Mesenteric fat pad (tissue), 1 donor: ENCODE measurements at regions not wholly inside any gene's neighbourhood (a gene's known extent, or its start where the extent isn't known, plus 50 kb on each side); places are given as distances from the start of the nearest gene placed in this dataset.

Experiments used
- DNase-seq: peaks from one replicate; pipeline ENCODE4 v3.0.0-alpha.2; 2020; ENCODE audit warnings: low spot score
- donor health status: DM: yes; HTN: yes; CAD: no.

DNA sequence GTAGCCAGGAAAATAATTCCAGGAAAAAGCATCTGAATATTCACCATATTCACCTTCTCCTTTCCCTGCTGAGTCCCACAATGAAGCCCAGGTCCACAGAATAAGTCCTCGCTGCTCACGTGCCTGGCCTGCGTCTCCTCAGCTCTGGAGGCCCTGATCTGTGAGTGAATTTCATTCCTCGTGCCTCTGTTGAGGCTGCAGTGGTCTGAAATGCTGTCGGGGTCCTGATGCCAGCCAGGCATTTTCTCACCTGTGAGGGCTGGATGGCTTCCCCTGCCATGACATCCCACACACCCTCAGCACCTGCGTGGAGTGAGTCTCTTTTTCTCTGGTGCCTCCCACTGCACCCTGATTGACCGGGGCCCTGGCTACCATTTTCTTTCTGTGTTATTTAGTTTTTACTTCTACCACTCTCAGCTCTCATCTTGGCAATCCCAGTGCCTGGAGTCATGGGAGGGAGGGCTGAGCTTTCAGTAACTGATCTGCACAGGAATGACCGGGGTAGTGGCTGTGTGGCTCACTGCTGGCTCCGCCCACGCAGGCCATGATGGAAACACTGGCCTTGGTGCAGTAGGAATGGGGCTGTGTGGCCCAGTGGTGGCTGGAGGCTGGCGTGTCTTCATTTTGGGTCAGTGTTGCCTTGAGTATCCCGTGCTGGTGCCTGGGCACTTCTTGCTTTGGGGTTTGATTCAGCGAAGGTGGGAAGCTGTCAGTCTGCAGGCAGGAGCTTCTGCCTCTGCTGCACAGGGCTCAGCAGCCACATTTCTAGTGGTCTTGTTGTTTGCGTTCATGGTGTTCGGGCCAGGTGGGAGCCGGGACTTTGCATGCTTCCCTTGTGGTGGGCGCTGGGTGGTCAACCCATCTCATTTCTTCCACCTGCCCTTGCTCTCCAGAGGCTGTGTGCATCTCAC lies 807.2 kb downstream of the TBC1D22A start:
- peak; percentile 75 for DNase-seq

GRCh38 chr22:47568700-47569099 lies 806.2 kb downstream of the TBC1D22A start:
- no peak for DNase-seq

- peak; percentile 83 for DNase-seq
These were observed 805.0 kb downstream of the TBC1D22A start for GRCh38 chr22:47567126-47568090.

- no peak for DNase-seq
These were observed 804.0 kb downstream of the TBC1D22A start for GRCh38 chr22:47566491-47566890.

DNA sequence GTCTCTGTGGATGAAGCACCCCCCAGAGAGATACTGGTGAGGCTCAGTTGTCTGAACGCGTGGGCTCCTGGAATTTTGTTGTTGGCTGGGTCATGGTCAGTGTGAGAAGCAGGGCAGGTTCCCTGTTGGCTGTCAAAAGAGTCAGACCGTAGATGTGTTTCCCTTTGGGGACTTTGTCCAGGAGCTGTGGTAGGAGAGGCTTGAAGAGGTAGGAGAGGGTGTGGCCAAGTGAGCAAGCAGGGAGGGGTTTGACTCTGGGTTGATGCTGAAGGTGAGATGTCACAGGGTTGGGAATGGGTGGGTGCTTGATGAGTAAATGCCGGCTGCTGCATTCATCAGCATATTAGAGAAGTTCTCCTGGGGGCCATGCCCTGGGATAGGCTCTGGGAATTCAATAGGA lies 803.2 kb downstream of the TBC1D22A start:
- peak; percentile 60 for DNase-seq

DNA sequence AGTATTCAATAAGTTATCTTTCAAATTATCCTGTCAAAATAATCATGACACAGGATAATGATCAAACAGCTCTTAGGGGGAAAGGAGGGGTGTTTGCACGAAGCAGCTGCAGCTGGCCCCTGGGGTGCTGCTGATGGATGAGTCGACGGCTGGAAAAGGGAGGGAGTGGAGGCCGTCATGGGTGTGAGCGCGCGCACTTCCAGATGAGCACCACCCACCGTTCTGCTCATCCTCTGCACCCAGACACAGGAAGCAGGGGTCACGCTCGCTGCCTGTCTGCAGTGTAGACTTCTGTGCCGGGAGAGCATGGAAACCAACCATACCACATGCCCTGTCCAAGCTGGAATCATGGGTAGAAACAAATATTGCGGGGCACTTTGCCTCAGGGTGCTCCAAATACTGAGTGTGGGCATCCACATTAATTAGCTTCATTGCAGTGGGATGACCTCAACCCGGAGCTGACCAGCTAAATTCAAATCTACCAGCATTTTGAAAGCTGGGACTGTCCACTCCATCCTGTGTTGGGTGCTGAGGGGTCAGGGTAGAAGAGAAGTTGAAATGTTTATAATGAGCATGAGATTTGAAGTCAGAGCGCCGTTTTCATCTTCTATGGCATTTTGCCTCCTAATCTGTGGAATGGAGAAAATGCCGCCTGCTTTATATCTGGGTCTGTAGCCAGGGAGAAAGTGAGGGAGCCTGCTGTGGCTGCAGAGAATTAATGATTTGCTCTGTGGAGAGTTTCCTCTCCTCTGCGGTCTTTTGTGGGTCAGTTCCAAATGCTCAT lies 802.4 kb downstream of the TBC1D22A start:
- DNase-seq, result peak; percentile 77

DNA sequence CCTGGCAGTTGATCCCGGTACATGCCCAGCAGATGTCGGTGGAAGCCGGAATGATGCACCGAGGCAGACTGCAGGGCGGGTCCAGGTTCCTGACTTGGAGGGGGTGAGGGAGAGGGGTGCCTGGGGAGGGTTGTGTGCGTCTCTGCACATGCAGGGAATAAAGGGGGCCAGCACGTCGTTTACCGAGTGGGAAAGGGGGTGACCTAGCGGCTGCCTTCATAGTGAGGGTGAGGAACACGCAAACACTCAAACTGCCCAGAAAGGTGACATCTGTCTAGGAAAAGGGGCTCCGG lies 801.7 kb downstream of the TBC1D22A start:
- peak; percentile 49 for DNase-seq

DNA sequence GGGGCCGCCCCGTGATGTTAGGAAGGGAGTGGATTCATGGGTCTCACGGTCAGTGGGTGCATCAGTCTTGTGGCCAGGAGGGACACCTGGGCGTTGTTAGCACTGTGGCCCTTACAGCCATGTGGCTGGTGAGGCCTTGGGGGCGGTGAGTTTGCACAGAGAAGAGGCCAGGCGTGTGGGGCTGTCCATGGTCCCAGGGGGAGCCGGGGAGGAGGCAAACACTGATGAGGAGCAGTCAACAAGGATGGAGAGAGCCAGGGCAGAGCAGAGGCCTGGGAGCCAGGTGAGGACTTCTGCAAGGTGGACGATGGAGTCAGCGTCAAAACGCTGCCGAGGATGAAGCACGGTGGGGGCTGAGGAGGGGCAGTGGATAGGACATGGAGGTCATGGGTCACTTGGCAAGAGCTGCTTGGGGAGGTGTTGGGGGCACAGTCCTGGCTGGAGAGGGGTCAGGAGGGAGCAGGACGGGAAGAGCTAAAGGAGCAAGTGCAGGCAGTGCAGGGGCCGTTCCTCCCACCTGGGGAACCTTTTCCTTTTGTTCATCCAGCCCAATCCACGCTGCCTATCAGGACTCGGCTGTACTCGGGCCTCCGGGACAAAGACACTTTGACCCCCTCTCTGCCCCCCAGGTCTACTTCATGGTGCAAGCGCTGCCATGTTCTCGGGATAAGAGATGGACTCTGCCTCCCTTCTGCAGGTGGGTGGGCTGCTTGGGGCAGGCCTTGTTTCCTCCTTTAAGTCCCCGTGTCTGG lies 801.1 kb downstream of the TBC1D22A start:
- peak; percentile 45 for DNase-seq

DNA sequence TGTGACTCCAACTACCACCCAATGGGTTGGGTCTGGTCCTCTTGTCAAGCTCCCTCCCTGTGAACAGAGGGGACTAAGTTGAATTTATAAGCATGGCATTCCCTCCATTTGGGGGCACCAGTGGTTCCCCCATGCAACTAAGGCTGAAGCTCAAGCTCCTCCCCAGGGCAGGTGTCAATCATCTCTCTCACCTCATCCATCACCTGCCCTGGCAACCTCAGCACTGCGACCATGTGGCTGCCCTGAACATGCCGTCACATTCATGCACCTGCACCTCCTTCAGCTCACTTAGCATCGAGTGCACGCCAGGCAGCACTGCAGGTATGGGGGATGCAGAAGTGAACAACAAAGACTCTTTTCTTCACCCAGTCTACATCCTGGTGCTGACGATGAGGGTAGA lies 799.3 kb downstream of the TBC1D22A start:
- no peak for DNase-seq

GRCh38 chr22:47561115-47561675 lies 798.7 kb downstream of the TBC1D22A start:
- no peak for DNase-seq

DNA sequence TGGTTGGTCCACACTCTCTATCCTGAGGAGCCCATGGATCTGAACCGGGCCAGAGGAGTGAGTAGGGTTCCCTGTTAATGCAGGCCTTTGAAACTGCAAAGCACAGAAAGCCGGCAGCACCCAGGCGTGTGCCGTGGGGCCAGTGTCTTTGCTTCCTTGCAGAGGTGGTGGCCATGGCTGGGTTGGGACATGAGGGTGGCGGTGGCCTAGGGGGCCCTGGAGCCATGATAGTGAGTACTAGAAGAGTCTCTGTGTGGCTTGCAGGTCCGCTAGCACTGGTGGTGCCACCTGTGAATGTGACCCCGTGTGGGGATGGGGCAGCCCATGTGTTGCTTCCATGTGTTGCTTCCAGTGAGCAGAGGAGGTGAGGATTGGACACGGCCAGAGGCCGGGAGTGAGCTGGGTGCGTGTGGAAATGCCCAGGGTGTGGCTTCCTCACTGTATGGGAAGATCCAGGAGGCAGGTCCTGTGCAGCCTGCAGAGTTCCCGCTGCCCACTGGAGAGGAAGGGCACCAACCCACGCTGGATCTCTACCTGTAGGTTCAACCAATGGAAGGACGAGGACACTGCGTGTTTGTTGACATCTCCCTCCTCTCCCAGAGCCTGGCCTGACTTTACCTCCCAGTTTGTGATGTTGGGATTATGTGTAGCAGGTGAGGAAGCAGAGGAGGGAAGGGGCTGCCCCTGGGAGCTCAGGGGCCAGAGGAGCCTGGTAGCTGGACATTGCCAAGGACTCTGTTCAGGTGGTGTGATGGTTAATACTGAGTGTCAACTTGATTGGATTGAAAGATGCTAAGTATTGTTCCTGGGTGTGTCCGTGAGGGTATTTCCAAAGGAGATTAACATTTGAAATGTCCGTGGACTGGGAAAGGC lies 796.6 kb downstream of the TBC1D22A start:
- no peak for DNase-seq

DNA sequence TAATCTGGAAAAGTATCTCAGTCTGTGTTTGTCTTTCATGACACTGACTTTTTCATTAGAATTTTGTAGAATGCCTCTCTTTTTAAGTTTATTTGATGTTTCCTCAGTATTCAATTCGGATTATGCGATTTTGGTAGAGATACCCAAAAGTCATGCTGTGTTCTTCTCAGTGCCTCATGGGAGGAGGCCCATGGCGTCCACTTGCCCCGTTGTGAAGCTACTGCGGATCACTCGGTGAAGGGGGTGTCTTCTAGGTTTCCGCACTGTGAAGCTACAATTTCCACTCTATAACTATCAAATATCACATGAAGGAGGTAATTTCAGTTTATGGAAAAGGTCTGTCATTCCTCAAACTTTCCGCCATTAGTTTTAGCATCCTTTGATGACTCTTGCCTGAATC lies 794.0 kb downstream of the TBC1D22A start:
- DNase-seq, result no peak

- no peak for DNase-seq
These were observed 791.0 kb downstream of the TBC1D22A start for GRCh38 chr22:47553436-47553835.

DNA sequence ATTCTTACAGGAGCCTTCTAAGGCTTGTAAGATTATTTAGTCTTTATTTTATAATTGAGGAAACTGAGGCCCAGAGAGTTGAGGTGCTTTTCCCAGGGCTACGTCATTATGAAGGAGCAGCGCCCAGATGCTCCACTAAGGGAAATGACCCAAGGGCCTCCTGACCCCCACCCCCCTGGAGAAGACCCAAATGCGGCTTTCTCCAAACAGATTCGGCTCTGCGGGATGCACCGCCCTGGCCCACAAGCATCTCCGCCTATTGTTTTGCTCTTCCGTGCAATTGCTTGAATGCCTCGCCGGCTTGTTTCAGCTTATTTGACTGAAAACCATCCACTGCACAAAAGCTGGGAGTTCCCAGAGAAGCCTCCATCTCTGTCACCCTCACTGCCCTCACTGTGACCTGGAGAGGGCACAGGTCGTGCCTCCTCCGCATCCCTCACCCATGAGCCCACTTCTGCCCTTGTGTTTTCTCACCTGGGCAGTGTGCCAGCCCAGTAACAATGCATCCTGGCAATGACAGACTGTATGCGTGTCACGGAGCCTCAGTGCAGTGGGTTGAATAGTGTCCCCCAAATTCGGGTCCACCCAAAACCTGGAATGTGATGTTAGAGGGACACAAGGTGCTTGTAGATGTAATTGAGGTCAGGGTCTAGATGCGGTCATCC lies 790.2 kb downstream of the TBC1D22A start:
- DNase-seq, result no peak

DNA sequence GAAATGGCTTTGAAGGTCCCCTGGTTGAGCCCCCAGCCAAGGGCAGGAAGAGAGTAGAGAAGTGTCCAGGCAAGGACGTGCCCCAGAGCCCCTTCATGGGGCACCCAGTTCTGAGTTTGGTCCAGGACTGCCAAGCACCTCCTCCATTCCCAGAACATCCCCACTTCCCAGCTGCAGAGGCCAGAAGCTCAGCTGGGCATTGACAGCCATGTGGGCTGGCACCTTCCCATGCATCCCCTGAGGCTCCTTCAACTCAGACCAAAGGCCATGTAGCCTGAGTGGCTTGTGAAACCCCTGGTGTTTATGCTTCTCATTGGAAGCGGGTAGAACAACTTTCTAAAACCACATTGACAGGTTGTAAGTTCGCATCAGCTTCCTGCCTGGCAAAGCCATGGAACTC lies 789.6 kb downstream of the TBC1D22A start:
- DNase-seq, result no peak

DNA sequence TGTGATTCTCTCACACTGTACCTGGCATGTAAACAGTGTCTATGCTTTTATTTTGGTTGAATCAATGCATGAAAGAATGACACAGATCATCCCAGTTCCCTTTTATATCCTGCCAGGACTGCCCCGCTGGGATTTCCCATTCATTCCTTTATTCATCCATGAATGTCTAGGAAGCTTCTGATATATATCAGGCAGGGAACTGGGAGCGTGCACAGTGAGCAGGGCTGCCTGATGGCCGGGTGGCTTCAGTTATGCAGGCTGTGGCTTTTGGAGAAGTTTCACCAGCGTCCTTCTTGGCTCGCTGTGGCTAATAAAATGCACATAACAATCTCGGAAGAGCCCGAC lies 789.0 kb downstream of the TBC1D22A start:
- DNase-seq, result no peak

DNA sequence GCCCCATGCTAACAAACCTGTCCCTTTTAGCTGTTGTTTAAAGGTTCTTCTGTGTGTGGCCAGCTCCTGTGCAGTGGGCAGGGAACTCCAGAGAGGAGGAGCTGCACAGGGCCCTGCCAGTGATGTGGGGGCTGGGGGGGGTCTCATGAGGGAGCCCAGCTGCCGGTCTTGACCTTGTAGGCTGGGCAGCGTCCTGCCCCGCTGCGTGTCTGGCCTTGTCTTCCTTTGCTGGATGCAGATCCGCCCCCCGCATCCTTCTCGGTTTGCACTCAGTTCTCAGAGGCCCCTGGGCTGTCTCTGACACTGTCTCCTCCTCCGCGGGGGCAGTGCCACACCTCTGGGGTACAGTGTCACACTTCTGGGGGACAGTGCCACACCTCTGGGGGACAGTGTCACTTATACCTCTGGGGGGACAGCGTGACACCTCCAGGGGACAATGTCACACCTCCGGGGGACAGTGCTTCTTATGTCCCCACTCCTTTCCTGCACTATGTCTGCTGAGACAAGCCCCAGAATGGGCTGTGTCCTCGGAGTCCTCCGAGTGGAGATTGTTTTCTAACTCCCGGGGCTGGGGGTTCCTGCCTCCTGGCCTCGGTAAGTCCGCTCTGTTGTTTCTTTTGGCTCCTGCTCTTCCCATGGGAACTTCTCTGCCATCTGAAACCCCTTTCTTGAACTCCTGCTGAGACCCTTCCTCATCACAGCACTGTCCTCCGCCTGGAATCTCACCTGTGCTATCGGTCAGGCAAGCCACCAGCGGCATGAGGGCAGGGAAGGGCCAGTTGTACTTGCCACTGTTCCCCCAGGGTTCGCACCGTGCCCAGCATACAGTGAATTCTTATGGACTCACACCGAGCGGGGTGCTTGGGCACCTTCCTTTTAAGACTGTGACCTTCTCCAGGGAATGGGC lies 788.3 kb downstream of the TBC1D22A start:
- DNase-seq, result peak; percentile 59
